GM12878 (cell line): ENCODE measurements at regions not wholly inside any gene's neighbourhood (a gene's known extent, or its start where the extent isn't known, plus 50 kb on each side); places are given as distances from the start of the nearest gene placed in this dataset.

Source experiments
- CBX3 ChIP-seq: fragments of 200-600 bp; sonication (generic); IDR thresholded peaks from 2 replicates; pipeline ENCODE4 v1.6.1; 2016; ENCODE audit warnings: low read depth, borderline replicate concordance
- CBX5 ChIP-seq: sonication (generic); IDR thresholded peaks from 2 replicates; pipeline ENCODE4 v1.6.1; 2016; ENCODE audit warnings: low read depth, moderate library complexity, mild to moderate bottlenecking, inconsistent platforms
- CREB1 ChIP-seq: IDR thresholded peaks from 2 replicates; pipeline ENCODE4 v1.6.1; 2012; ENCODE audit warnings: low read depth, mild to moderate bottlenecking, inconsistent platforms
- EZH2 ChIP-seq: IDR thresholded peaks from 2 replicates; pipeline ENCODE4 v1.6.1; 2012; ENCODE audit warnings: low read depth, mild to moderate bottlenecking, control low read depth, inconsistent platforms, low read length, borderline replicate concordance; ENCODE audit not compliant: control insufficient read depth
- KAT2A ChIP-seq: conservative IDR thresholded peaks from 2 replicates; pipeline ENCODE4 v1.6.1; 2011; ENCODE audit warnings: low read depth, low read length; ENCODE audit not compliant: control insufficient read depth
- PML ChIP-seq: IDR thresholded peaks from 2 replicates; pipeline ENCODE4 v1.6.1; 2012; ENCODE audit warnings: low read length, inconsistent platforms
- POLR2A ChIP-seq: IDR thresholded peaks from 2 replicates; pipeline ENCODE4 v1.6.1; 2011; ENCODE audit warnings: low read depth, mild to moderate bottlenecking, low read length
- RCOR1 ChIP-seq: conservative IDR thresholded peaks from 2 replicates; pipeline ENCODE4 v1.6.1; 2012; ENCODE audit warnings: low read depth, low read length, improper control_type of control experiment
- TAF1 ChIP-seq: IDR thresholded peaks from 2 replicates; pipeline ENCODE4 v1.6.1; 2011; ENCODE audit warnings: mild to moderate bottlenecking, low read depth, low read length, borderline replicate concordance
- ZNF217 ChIP-seq: fragments of 450-650 bp; IDR thresholded peaks from 2 replicates; pipeline ENCODE4 v1.6.1; 2017; ENCODE audit warnings: antibody characterized with exemption, mild to moderate bottlenecking
- TF ChIP-seq, protein P1 (sequence below): IDR thresholded peaks from 2 replicates; pipeline ENCODE4 v1.6.1; 2011; ENCODE audit warnings: low read depth, mild to moderate bottlenecking, low read length, moderate library complexity, borderline replicate concordance; ENCODE audit errors: extremely low read depth
- TF ChIP-seq, protein P2 (sequence below), 3 experiments: IDR thresholded peaks in 2 of 3; conservative IDR thresholded peaks in 1 of 3; 2 replicates each; pipeline ENCODE4 v1.5.1; 2011; ENCODE audit warnings: low read depth in 3 of 3, low read length in 3 of 3, mild to moderate bottlenecking in 3 of 3, control low read depth in 2 of 3, moderate library complexity in 2 of 3, inconsistent platforms in 1 of 3, mixed read lengths in 1 of 3; ENCODE audit not compliant: control insufficient read depth in 2 of 3, insufficient read depth in 1 of 3; ENCODE audit errors: extremely low read depth in 1 of 3
- TF ChIP-seq, protein P3 (sequence below): IDR thresholded peaks from 2 replicates; pipeline ENCODE4 v1.6.1; 2012; ENCODE audit warnings: low read depth, low read length, improper control_type of control experiment
- TF ChIP-seq, protein P4 (sequence below): IDR thresholded peaks from 2 replicates; pipeline ENCODE4 v1.6.1; 2011; ENCODE audit warnings: low read depth, low read length, improper control_type of control experiment, borderline replicate concordance

- TF ChIP-seq CREB1: no peak
- no peak for TF ChIP-seq CBX5
- TF ChIP-seq ZNF217: no peak
- TF ChIP-seq, protein P1, sequence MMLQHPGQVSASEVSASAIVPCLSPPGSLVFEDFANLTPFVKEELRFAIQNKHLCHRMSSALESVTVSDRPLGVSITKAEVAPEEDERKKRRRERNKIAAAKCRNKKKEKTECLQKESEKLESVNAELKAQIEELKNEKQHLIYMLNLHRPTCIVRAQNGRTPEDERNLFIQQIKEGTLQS: no peak
- no peak for TF ChIP-seq EZH2
- TF ChIP-seq, protein P2, sequence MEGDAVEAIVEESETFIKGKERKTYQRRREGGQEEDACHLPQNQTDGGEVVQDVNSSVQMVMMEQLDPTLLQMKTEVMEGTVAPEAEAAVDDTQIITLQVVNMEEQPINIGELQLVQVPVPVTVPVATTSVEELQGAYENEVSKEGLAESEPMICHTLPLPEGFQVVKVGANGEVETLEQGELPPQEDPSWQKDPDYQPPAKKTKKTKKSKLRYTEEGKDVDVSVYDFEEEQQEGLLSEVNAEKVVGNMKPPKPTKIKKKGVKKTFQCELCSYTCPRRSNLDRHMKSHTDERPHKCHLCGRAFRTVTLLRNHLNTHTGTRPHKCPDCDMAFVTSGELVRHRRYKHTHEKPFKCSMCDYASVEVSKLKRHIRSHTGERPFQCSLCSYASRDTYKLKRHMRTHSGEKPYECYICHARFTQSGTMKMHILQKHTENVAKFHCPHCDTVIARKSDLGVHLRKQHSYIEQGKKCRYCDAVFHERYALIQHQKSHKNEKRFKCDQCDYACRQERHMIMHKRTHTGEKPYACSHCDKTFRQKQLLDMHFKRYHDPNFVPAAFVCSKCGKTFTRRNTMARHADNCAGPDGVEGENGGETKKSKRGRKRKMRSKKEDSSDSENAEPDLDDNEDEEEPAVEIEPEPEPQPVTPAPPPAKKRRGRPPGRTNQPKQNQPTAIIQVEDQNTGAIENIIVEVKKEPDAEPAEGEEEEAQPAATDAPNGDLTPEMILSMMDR (IDR thresholded peaks at IDR 0.05 in 2 of 3, conservative IDR thresholded peaks at IDR 0.05 in 1 of 3; ENCODE audit: control insufficient read depth in 2 of 3, extremely low read depth in 1 of 3, insufficient read depth in 1 of 3, low read depth in 3 of 3, low read length in 3 of 3): no peak
- TF ChIP-seq, protein P3, sequence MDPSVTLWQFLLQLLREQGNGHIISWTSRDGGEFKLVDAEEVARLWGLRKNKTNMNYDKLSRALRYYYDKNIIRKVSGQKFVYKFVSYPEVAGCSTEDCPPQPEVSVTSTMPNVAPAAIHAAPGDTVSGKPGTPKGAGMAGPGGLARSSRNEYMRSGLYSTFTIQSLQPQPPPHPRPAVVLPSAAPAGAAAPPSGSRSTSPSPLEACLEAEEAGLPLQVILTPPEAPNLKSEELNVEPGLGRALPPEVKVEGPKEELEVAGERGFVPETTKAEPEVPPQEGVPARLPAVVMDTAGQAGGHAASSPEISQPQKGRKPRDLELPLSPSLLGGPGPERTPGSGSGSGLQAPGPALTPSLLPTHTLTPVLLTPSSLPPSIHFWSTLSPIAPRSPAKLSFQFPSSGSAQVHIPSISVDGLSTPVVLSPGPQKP: no peak
- TF ChIP-seq PML: no peak
- TF ChIP-seq, protein P4, sequence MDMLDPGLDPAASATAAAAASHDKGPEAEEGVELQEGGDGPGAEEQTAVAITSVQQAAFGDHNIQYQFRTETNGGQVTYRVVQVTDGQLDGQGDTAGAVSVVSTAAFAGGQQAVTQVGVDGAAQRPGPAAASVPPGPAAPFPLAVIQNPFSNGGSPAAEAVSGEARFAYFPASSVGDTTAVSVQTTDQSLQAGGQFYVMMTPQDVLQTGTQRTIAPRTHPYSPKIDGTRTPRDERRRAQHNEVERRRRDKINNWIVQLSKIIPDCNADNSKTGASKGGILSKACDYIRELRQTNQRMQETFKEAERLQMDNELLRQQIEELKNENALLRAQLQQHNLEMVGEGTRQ: no peak
- no peak for TF ChIP-seq TAF1
- TF ChIP-seq CBX3: no peak
- no peak for TF ChIP-seq POLR2A
- TF ChIP-seq KAT2A: no peak
- no peak for TF ChIP-seq RCOR1
These were observed 272.1 kb downstream of the FAM72C start for GRCh38 chr1:143699731-143700130.
